ENCODE measurements at regions not wholly inside any gene's neighbourhood (a gene's known extent, or its start where the extent isn't known, plus 50 kb on each side); places are given as distances from the start of the nearest gene placed in this dataset.

DNA sequence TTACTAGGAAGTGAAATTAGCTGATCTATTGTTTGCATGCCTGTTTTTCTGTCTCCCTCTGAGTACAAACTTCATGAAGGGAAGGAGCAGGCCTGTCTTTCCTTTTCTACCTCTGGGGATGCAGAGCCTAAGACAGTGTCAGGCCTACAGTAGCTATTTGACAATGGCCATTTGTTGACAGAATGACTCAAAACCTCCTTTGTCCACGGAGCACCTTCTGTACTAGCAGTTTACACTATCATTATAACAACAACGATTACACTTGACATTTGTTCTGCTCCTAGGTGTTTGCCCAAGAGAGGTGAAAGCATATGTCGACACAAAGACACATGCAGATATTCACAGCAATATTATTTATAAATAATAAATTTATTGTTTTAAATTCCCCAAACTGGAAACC, 132.3 kb upstream of the IRX3 start:
- TF ChIP-seq, protein P1, sequence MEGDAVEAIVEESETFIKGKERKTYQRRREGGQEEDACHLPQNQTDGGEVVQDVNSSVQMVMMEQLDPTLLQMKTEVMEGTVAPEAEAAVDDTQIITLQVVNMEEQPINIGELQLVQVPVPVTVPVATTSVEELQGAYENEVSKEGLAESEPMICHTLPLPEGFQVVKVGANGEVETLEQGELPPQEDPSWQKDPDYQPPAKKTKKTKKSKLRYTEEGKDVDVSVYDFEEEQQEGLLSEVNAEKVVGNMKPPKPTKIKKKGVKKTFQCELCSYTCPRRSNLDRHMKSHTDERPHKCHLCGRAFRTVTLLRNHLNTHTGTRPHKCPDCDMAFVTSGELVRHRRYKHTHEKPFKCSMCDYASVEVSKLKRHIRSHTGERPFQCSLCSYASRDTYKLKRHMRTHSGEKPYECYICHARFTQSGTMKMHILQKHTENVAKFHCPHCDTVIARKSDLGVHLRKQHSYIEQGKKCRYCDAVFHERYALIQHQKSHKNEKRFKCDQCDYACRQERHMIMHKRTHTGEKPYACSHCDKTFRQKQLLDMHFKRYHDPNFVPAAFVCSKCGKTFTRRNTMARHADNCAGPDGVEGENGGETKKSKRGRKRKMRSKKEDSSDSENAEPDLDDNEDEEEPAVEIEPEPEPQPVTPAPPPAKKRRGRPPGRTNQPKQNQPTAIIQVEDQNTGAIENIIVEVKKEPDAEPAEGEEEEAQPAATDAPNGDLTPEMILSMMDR (IDR thresholded peaks at IDR 0.05), result no peak
- TF ChIP-seq POLR2A (IDR thresholded peaks at IDR 0.05), result no peak
